Mucosa of rectum (tissue), 2 donors: ENCODE measurements at regions not wholly inside any gene's neighbourhood (a gene's known extent, or its start where the extent isn't known, plus 50 kb on each side); places are given as distances from the start of the nearest gene placed in this dataset.

Experiments
- H3K27ac ChIP-seq, 2 donors: one replicate each; pipeline ENCODE4 v1.7.0; 2013; ENCODE audit warnings: inconsistent platforms in 2 of 2, low read depth in 2 of 2, low read length in 2 of 2
- H3K27me3 ChIP-seq, 2 donors: one replicate each; pipeline ENCODE4 v1.7.0; 2013; ENCODE audit warnings: low read length in 2 of 2; ENCODE audit not compliant: control insufficient read depth in 2 of 2, insufficient read depth in 2 of 2
- H3K36me3 ChIP-seq, 2 donors: one replicate each; pipeline ENCODE4 v1.7.0; 2013; ENCODE audit warnings: low read length in 2 of 2; ENCODE audit not compliant: control insufficient read depth in 2 of 2, insufficient read depth in 2 of 2
- H3K4me1 ChIP-seq, 2 donors: one replicate each; pipeline ENCODE4 v1.7.0; 2013; ENCODE audit warnings: low read length in 2 of 2, mild to moderate bottlenecking in 1 of 2; ENCODE audit not compliant: control insufficient read depth in 2 of 2, insufficient read depth in 2 of 2
- H3K4me3 ChIP-seq, 2 donors: one replicate each; pipeline ENCODE4 v1.7.0; 2013; ENCODE audit warnings: low read length in 2 of 2
- H3K9ac ChIP-seq, 2 donors: one replicate each; pipeline ENCODE4 v1.7.0; 2013; ENCODE audit warnings: low read length in 2 of 2, low read depth in 1 of 2, mild to moderate bottlenecking in 1 of 2
- H3K9me3 ChIP-seq, 2 donors: one replicate each; pipeline ENCODE4 v1.7.0; 2013; ENCODE audit warnings: low read length in 2 of 2; ENCODE audit not compliant: control insufficient read depth in 2 of 2
- donor health status: healthy.
- donor health status: Normal muscosa, but diverticular disease.

DNA sequence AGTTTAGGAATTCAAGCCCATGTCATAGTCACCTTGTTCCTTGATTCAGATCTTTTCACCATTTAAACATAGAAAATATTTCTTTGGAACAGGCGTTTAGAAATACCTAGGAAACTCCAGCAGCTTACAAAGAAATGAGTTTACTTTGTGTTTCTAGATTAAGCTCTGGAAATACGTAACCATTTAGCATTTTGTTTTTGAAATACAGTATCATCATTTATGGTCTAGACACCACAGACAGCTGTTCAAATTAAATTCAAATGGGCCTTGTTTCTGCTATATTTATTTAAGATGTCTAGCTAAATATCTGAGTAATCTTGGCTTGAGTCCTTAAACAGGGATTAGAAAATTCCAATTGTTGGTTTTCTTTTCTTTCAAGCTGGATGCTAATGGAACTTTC, 228.5 kb downstream of the NDFIP2 start:
- Histone ChIP-seq H3K27me3 (no peaks in the 10 kb centered on the region), H3K36me3 (no peaks in the 10 kb centered on the region), H3K9ac (no peak overlapping the region), H3K9me3 (no peaks in the 10 kb centered on the region), H3K4me3 (no peak overlapping the region), H3K4me1 (no peaks in the 10 kb centered on the region), H3K27ac (no peak overlapping the region)

DNA sequence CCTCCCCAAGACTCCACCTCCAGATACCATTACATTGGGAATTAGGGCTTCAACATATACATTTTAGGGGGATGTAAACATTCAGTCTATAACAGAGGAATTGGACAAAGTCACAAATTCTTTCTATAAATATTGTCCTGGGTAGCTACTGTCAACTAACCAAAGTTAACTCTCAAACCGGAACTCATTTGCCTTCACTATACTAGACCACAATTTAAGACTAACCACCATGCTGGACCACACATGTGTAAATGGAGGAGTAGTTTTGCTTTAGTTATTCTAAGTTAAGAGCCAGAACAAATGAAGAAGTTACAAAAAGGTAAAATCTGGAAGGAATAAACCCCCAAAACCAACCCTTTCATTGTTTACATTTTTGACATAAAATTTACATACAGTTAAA, 222.8 kb downstream of the NDFIP2 start:
- Histone ChIP-seq H3K9ac (no peak overlapping the region), H3K27me3 (no peaks in the 10 kb centered on the region), H3K4me3 (no peak overlapping the region), H3K9me3 (no peaks in the 10 kb centered on the region), H3K36me3 (no peaks in the 10 kb centered on the region), H3K4me1 (no peaks in the 10 kb centered on the region), H3K27ac (no peak overlapping the region)

DNA sequence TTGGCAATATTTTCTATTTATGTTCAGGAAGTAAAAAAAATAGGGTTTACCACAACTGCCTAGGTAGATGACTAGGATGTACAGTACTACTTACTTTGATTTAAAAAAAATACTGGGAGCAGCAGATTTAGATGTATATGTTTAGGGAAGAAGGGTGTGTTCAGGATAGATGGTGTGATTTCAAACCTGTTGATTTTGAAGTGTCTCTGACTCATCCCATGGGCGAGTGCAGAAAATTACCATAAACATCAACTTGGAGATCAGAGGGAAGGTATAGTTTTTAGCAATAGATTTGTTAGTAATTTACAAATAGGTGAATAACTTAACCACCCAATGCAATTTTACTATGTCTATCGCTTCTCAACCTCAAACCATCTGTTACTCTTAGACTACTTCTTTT, 214.8 kb downstream of the NDFIP2 start:
- Histone ChIP-seq H3K4me1 (no peaks in the 10 kb centered on the region), H3K4me3 (no peak overlapping the region), H3K9me3 (no peaks in the 10 kb centered on the region), H3K9ac (no peak overlapping the region), H3K36me3 (no peaks in the 10 kb centered on the region), H3K27ac (no peak overlapping the region), H3K27me3 (no peaks in the 10 kb centered on the region)

DNA sequence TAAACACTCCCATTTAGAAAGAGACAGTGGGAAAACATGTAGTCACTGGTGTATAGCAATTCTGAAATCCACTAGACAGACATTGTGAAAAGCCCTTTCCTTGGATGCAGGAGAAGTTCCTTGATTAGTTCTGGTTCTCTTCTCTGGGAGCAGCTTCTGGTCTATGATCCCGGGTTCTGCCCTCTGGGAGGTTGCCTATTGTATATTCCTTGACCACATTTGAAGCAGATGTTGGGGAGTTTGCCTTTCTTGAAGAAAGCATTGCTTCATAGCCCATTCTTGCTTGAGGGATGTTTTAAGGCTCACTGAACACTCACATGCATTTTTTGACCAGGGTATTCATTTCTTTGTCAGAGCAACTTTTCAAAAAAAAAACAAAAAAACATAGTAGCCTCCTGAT, 211.9 kb downstream of the NDFIP2 start:
- Histone ChIP-seq H3K4me1 (no peaks in the 10 kb centered on the region), H3K36me3 (no peaks in the 10 kb centered on the region), H3K9ac (no peak overlapping the region), H3K9me3 (no peaks in the 10 kb centered on the region), H3K27ac (no peak overlapping the region), H3K27me3 (no peaks in the 10 kb centered on the region), H3K4me3 (no peak overlapping the region)

DNA sequence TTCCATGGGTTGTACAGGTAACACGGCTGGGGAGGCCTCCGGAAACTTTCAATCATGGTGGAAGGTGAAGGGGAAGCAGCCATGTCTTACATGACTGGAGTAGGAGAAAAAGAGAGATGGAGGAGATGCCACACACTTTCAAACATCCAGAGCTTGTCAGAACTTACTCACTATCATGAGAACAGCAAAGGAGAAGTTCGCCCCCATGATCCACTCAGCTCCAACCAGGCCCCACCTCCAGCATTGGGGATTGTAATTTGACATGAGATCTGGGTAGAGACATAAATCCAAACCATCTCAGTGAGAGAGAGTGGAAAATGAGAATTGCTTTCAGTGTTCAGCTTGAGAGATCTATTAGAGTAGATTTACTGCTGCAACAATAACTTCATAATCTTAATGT, 210.9 kb downstream of the NDFIP2 start:
- Histone ChIP-seq H3K4me1 (no peaks in the 10 kb centered on the region), H3K27me3 (no peaks in the 10 kb centered on the region), H3K9me3 (no peaks in the 10 kb centered on the region), H3K4me3 (no peak overlapping the region), H3K36me3 (no peaks in the 10 kb centered on the region), H3K27ac (no peak overlapping the region), H3K9ac (no peak overlapping the region)

DNA sequence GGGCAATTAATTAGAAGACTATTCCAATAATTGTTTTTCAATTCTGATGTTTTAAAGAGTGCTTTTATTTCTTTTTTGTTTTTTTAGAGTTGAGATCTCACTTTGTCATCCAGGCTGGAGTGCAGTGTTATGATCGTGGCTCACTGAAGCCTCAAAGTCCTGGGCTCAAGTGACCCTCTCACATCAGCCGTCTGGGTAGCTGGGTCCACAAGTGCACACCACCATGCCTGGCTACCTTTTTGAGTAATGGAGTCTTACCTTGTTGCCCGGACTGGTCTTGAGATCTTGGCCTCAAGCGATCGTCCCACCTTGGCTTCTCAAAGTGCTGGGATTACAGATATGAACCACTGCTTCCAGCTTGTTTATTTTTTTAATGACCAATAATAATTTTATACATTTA, 207.8 kb downstream of the NDFIP2 start:
- Histone ChIP-seq H3K27ac (no peak overlapping the region), H3K4me3 (no peak overlapping the region), H3K36me3 (no peaks in the 10 kb centered on the region)

DNA sequence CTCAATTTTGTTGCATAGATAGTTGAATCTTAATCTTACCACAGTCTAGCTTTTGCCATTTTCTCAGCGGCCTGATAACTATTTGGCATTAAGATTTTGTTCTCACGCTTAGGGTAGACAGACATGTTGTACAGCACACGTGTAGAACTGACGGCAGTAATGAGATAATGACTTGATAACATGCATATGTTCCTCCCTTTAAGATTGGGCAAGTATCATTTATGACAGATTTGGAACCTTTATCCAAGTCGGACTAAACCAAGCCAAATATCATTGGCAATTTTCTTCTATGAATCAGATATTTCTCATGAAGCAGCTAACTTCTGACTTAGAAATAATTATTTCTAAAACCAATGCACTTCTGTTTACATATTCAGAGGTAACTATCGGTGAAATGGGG, 205.5 kb downstream of the NDFIP2 start:
- H3K9me3 ChIP-seq, result no peaks in the 10 kb centered on the region
- H3K4me1 ChIP-seq, result no peaks in the 10 kb centered on the region
- H3K27me3 ChIP-seq, result no peaks in the 10 kb centered on the region

More for the DNA sequence above, 207.8 kb downstream of the NDFIP2 start:
- H3K9me3 ChIP-seq, result no peaks in the 10 kb centered on the region
- H3K9ac ChIP-seq, result no peak overlapping the region
- H3K27me3 ChIP-seq, result no peaks in the 10 kb centered on the region
- no peaks in the 10 kb centered on the region for H3K4me1 ChIP-seq

DNA sequence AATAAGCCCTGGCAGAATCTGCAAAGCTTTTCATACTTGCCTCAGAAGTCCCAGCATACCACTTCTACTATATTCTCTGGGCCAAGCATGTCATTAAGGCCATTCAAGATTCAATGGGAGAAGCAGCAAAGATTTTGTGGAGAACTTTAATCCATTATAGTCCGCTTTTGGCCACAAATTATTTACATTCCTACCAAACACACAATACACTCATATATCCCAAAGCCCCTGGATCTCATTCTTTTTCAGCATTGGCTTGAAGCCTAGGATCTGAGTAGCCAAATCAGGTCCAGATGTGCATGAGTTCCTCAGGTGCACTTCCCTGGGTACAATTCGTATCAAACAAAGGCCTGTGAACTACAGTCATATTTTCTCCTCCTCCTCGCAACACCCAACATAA, 203.4 kb downstream of the NDFIP2 start:
- H3K27ac ChIP-seq, result no peak overlapping the region
- H3K9ac ChIP-seq, result no peak overlapping the region
- H3K9me3 ChIP-seq, result no peaks in the 10 kb centered on the region
- no peaks in the 10 kb centered on the region for H3K27me3 ChIP-seq
- no peaks in the 10 kb centered on the region for H3K4me1 ChIP-seq
- H3K4me3 ChIP-seq, result no peak overlapping the region
- H3K36me3 ChIP-seq, result no peaks in the 10 kb centered on the region

More for the DNA sequence above, 205.5 kb downstream of the NDFIP2 start:
- H3K36me3 ChIP-seq, result no peaks in the 10 kb centered on the region
- no peak overlapping the region for H3K4me3 ChIP-seq
- H3K9ac ChIP-seq, result no peak overlapping the region
- no peak overlapping the region for H3K27ac ChIP-seq

DNA sequence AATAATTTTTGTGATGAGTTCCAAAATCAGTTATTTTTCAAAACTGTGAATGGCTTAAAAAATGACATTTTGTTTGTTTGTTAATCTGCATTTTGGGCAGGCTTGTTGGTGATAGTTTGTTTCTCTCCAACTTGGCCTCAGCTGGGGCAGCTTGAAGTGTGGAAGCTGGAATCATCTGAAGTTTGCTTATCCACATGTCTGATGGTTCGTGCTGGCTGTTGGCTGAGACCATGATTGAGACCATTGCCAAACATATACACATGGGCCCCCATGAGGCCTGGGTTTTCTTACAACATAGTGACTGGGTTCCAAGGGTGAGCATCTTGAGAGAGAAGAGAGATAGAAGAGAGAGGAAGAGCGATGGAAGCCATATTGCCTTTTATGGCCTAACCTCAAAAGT, 201.2 kb downstream of the NDFIP2 start:
- Histone ChIP-seq H3K27ac (no peak overlapping the region), H3K27me3 (no peaks in the 10 kb centered on the region), H3K9ac (no peak overlapping the region)

DNA sequence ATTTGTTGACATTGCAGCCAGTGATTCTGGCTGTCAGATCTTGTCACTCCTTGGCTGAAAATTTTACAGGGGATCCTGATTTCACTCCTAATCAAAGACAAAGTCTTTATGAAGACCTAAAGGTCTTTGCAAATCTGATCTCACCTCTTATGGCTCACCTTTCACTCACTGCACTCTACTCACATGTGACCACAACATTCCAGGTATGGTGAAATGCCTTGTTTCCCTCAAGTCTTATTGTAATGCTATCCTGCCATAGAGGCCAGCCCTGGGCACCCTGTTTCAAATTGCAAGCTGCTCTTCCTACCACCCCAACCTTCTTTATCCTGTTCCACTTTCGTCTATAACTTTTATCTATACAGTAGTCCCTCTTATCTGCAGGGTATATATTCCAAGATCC, 200.1 kb downstream of the NDFIP2 start:
- Histone ChIP-seq H3K9me3 (no peaks in the 10 kb centered on the region), H3K4me3 (no peak overlapping the region), H3K27me3 (no peaks in the 10 kb centered on the region), H3K27ac (no peak overlapping the region), H3K4me1 (no peaks in the 10 kb centered on the region), H3K9ac (no peak overlapping the region), H3K36me3 (no peaks in the 10 kb centered on the region)

More for the DNA sequence above, 201.2 kb downstream of the NDFIP2 start:
- no peak overlapping the region for H3K4me3 ChIP-seq
- no peaks in the 10 kb centered on the region for H3K4me1 ChIP-seq
- H3K9me3 ChIP-seq, result no peaks in the 10 kb centered on the region
- no peaks in the 10 kb centered on the region for H3K36me3 ChIP-seq

DNA sequence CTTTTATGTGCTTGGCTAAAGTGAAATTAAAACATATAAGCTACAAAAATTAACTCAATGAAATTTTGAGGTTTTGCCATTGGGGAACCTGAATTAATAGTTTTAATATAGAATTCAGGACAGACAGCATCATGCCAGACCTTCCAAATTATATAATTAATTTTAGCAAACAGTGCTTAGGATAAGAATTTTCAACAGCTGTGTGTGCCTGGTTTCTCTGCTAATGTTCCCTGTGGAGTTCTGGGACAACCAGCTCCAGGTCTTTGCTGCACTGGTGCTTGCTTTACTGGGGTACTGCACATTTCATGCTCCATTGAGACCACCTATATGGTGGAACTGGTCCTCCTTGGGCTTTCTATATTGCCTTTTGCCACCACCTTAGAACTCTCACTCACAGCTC, 199.5 kb downstream of the NDFIP2 start:
- Histone ChIP-seq H3K9me3 (no peaks in the 10 kb centered on the region), H3K36me3 (no peaks in the 10 kb centered on the region), H3K9ac (no peak overlapping the region), H3K4me1 (no peaks in the 10 kb centered on the region), H3K27ac (no peak overlapping the region), H3K4me3 (no peak overlapping the region), H3K27me3 (no peaks in the 10 kb centered on the region)
